Stomach (tissue), 8 donors: ENCODE measurements at regions not wholly inside any gene's neighbourhood (a gene's known extent, or its start where the extent isn't known, plus 50 kb on each side); places are given as distances from the start of the nearest gene placed in this dataset.
"Not testable (repeated sequence)": the region's sequence is repeated elsewhere in the genome, so short reads cannot be mapped to it uniquely, and the experiment has no call there.

Experiments
- DNase-seq, 2 donors: peaks; one replicate each; pipeline versions ENCODE4 v3.0.0 to v3.0.0-alpha.2; 2013 to 2019
- H3K27ac ChIP-seq, 5 donors: fragments of 200-600 bp in 4 of 5; sonication (generic) in 4 of 5; one replicate each; pipeline ENCODE4 v1.5.1; 2013 to 2019; ENCODE audit warnings: mild to moderate bottlenecking in 1 of 5, moderate library complexity in 1 of 5
- H3K27me3 ChIP-seq, 3 donors: fragments of 200-600 bp; sonication (generic); one replicate each; pipeline ENCODE4 v1.5.1; 2017 to 2019; ENCODE audit warnings: mixed run types in 1 of 3
- H3K36me3 ChIP-seq, 4 donors: fragments of 200-600 bp; sonication (generic); 1 replicate in 3 of 4; 2 replicates in 1 of 4; pipeline ENCODE4 v1.5.1; 2016 to 2019
- H3K4me1 ChIP-seq, 4 donors: fragments of 200-600 bp; sonication (generic); one replicate each; pipeline ENCODE4 v1.5.1; 2016 to 2019
- H3K4me3 ChIP-seq, 4 donors: fragments of 200-600 bp; sonication (generic) in 3 of 4; one replicate each; pipeline ENCODE4 v1.5.1; 2016 to 2019; ENCODE audit warnings: mild to moderate bottlenecking in 1 of 4
- H3K9me3 ChIP-seq, 4 donors: fragments of 200-600 bp; sonication (generic); one replicate each; pipeline ENCODE4 v1.5.1; 2016 to 2019
- EP300 ChIP-seq: sonication (generic); formaldehyde crosslinking; IDR thresholded peaks from one replicate; pipeline ENCODE4 v1.6.1; 2017; ENCODE audit warnings: antibody characterized with exemption
- POLR2A ChIP-seq, 4 donors: fragments of 450-650 bp; IDR thresholded peaks; one replicate each; pipeline ENCODE4 v1.6.1; 2016; ENCODE audit warnings: antibody characterized with exemption in 4 of 4, control low read depth in 2 of 4, mild to moderate bottlenecking in 1 of 4, moderate library complexity in 1 of 4
- POLR2AphosphoS5 ChIP-seq, 3 donors: sonication (generic); formaldehyde crosslinking; IDR thresholded peaks; one replicate each; pipeline ENCODE4 v1.6.1; 2016; ENCODE audit warnings: antibody characterized with exemption in 3 of 3
- WGBS, 5 donors: extraction: QIAGEN DNeasy Blood & Tissue Kit in 3 of 5; methylation state at CpG; one replicate each; pipeline versions ENCODE4 v1.1.5 to v1.1.7; 2013 to 2018; 5-methylcytosine and 5-hydroxymethylcytosine counted together
- intact Hi-C: fragments of 100-400 bp; cut with DNase I; formaldehyde crosslinking; loops from one replicate; pipeline ENCODE4 v1.15.1; 2023; ENCODE audit warnings: low total_unique reads
- TF ChIP-seq, protein P1 (sequence below), 7 experiments: fragments of 450-650 bp in 4 of 7; fragments of 200-600 bp in 3 of 7; sonication (generic) in 3 of 7; IDR thresholded peaks; one replicate each; pipeline ENCODE4 v1.5.1; 2016 to 2019; ENCODE audit warnings: antibody characterized with exemption in 7 of 7, control low read depth in 2 of 7, mild to moderate bottlenecking in 1 of 7
- donor health status: healthy with polysubstance abuse.
- donor health status: Bipolar disorder and iron deficiency.
- donor health status: healthy.

DNA sequence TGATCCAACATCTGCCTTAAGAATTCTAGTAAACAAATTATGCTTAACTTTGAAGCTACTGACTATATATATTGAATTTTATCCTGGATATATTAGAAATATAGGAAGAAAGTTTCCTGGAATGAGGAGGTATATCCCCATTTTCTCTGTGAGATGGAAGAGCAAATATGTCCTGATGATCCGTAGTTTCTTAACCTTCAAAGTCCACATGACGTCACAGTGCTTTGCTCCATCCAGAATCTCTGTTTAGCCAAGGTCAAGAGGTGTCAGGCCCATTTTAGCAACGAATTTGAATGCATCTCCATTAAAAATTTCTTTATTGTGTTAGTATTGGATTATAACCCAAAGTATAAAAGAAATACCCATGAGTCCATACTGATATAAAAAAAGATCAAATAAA is 162.5 kb downstream of the PRL start:
- no peak for DNase-seq
- peaks cover 0 to 6% (median 0%) of the 10 kb centered on the region in 4 donors for H3K9me3 ChIP-seq
- no peaks in the 10 kb centered on the region for H3K36me3 ChIP-seq
- TF ChIP-seq EP300 = no peak
- no peak for TF ChIP-seq POLR2AphosphoS5 (IDR thresholded peaks at IDR 0.05)
- TF ChIP-seq POLR2A (IDR thresholded peaks at IDR 0.05) = no peak
- TF ChIP-seq, protein P1, sequence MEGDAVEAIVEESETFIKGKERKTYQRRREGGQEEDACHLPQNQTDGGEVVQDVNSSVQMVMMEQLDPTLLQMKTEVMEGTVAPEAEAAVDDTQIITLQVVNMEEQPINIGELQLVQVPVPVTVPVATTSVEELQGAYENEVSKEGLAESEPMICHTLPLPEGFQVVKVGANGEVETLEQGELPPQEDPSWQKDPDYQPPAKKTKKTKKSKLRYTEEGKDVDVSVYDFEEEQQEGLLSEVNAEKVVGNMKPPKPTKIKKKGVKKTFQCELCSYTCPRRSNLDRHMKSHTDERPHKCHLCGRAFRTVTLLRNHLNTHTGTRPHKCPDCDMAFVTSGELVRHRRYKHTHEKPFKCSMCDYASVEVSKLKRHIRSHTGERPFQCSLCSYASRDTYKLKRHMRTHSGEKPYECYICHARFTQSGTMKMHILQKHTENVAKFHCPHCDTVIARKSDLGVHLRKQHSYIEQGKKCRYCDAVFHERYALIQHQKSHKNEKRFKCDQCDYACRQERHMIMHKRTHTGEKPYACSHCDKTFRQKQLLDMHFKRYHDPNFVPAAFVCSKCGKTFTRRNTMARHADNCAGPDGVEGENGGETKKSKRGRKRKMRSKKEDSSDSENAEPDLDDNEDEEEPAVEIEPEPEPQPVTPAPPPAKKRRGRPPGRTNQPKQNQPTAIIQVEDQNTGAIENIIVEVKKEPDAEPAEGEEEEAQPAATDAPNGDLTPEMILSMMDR (IDR thresholded peaks at IDR 0.05) = no peak
- H3K4me3 ChIP-seq = no peak overlapping the region
- WGBS, 5 donors = 69 to 82% (median 74%) methylated on average over 3 of the region's 3 CpGs
- no peaks in the 10 kb centered on the region for H3K27me3 ChIP-seq
- no peaks in the 10 kb centered on the region for H3K4me1 ChIP-seq
- no peak overlapping the region for H3K27ac ChIP-seq
- intact Hi-C loops = no loop called here

DNA sequence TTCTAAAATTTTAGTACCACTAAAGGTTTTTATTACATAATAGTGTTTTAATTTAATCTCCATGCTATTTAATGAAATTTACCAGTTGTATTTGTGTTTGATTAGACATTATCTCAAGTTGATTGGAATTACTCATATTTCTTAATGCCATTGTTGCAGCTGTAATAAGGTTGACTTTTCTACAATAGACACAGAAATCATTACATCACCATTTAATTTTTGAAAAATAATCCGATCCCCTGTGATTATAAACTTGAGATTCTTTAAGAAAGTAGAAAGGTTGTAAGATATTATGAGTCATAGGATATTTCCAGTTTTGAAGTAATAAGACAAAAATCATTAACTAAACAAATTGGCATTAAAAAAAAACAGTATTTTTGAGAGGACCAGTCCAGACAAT is 161.4 kb downstream of the PRL start:
- no peak for DNase-seq
- intact Hi-C loops = no loop called here
- H3K36me3 ChIP-seq = no peaks in the 10 kb centered on the region
- 62 to 89% (median 85%) methylated on average over 1 of the region's 1 CpG for WGBS, 5 donors
- H3K4me3 ChIP-seq = no peak overlapping the region
- peaks cover 0 to 6% (median 0%) of the 10 kb centered on the region in 4 donors for H3K9me3 ChIP-seq
- no peaks in the 10 kb centered on the region for H3K27me3 ChIP-seq
- TF ChIP-seq, protein P1 (IDR thresholded peaks at IDR 0.05) = no peak
- TF ChIP-seq POLR2AphosphoS5 (IDR thresholded peaks at IDR 0.05) (no peak), EP300 (no peak), POLR2A (IDR thresholded peaks at IDR 0.05) (no peak)
- no peak overlapping the region for H3K27ac ChIP-seq
- no peaks in the 10 kb centered on the region for H3K4me1 ChIP-seq

DNA sequence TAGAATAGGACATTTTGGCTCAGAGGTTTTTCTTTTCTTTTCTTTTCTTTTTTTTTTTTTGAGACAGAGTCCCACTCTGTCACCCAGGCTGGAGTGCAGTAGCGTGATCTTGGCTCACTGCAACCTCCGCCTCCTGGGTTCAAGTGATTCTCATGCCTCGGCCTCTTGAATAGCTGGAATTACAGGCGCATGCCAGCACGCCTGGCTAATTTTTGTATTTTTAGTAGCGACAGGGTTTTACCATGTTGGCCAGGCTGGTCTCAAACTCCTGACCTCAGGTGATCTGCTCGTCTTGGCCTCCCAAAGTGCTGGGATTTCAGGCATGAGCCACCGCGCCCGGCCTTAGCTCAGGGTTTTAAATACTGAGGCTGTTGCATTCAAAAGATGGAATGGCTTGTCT is 156.1 kb downstream of the PRL start:
- 80 to 94% (median 87%) methylated on average over 6 to 10 of the region's 10 CpGs for WGBS, 5 donors
- intact Hi-C loops, H3K27ac ChIP-seq: not testable (repeated sequence)

DNA sequence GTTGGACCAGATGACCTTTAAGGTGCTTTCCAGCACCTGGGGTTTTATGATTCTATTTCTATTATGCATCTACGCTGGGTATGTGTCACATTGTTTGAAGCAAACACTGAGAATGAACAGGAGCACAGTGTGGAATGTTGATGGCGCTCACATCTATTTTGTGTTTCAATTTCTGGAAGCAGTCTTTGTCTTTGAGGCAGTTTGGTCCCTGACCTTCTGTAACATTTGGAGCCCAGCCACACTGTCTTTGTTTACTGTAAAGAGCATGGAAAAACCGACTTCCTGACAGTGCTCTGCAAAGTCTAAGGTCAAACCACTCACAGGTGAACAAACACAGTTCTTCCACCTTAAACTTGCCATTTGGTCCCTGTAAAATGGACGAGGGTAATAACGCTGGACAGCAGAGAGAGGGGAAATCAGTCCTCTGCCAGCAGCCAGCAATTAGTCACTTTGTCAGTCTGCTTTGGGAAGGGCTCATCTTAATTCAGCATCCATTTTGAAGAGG is 155.5 kb downstream of the PRL start:
- peak in 1 of 2 donors; percentile 70 for DNase-seq
- TF ChIP-seq EP300 (no peak), POLR2AphosphoS5 (IDR thresholded peaks at IDR 0.05) (no peak), POLR2A (IDR thresholded peaks at IDR 0.05) (no peak)
- TF ChIP-seq, protein P1 (IDR thresholded peaks at IDR 0.05) = no peak
- WGBS, 5 donors = 14 to 29% (median 22%) methylated on average over 5 of the region's 5 CpGs
- Histone ChIP-seq H3K9me3 (no peaks in the 10 kb centered on the region), H3K27me3 (no peaks in the 10 kb centered on the region), H3K4me3 (no peak overlapping the region), H3K27ac (no peak overlapping the region), H3K4me1 (peaks cover 0 to 18% (median 5%) of the 10 kb centered on the region in 4 donors), H3K36me3 (no peaks in the 10 kb centered on the region)
- intact Hi-C loops = no loop called here

More for the DNA sequence above, 156.1 kb downstream of the PRL start:
- not testable (repeated sequence) for H3K27me3 ChIP-seq, DNase-seq, H3K36me3 ChIP-seq, H3K9me3 ChIP-seq, H3K4me3 ChIP-seq
- peaks cover 0 to 16% (median 2%) of the 10 kb centered on the region in 4 donors for H3K4me1 ChIP-seq

DNA sequence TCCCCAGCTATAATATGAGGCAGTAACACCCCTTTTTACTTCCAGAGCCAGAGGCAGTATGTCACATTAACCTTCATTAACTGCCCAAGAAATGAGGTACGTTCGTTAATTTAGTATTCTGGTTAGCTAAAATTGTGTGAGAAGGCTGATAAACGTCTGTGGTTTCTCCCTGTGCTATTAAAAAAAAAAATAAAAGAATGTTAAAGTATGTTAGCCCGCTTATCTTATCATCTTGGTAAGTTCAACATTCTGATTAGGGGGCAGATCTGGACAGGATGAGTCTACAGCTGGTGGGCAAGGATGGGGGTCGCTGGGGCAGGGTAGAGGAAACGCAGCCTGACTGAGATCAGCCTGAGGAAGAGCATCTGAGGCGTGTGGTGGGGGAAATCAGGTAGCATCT is 154.0 kb downstream of the PRL start:
- H3K27me3 ChIP-seq = no peaks in the 10 kb centered on the region
- TF ChIP-seq POLR2A (IDR thresholded peaks at IDR 0.05) = no peak
- no peak for TF ChIP-seq EP300
- TF ChIP-seq, protein P1 (IDR thresholded peaks at IDR 0.05) = no peak
- TF ChIP-seq POLR2AphosphoS5 (IDR thresholded peaks at IDR 0.05) = no peak

More for the DNA sequence above, 154.0 kb downstream of the PRL start:
- DNase-seq = no peak
- Histone ChIP-seq H3K27ac (no peak overlapping the region), H3K4me1 (peaks cover 0 to 26% (median 12%) of the 10 kb centered on the region in 4 donors), H3K36me3 (no peaks in the 10 kb centered on the region), H3K4me3 (no peak overlapping the region), H3K9me3 (no peaks in the 10 kb centered on the region)
- WGBS, 5 donors = 33 to 56% (median 46%) methylated on average over 7 of the region's 7 CpGs
- intact Hi-C loops = no loop called here
